H9 (cell line): ENCODE measurements at regions not wholly inside any gene's neighbourhood (a gene's known extent, or its start where the extent isn't known, plus 50 kb on each side); places are given as distances from the start of the nearest gene placed in this dataset.

Experiments
- DNase-seq: peaks from one replicate; pipeline ENCODE4 v3.0.0-alpha.2; 2017
- H2AFZ ChIP-seq: one replicate; pipeline ENCODE4 v1.6.1; 2013; ENCODE audit warnings: mild to moderate bottlenecking, low read length, control low read depth, moderate library complexity
- H2AK5ac ChIP-seq: 2 replicates; pipeline ENCODE4 v1.6.1; 2013; ENCODE audit warnings: low read length, control low read depth, mixed read lengths; ENCODE audit not compliant: insufficient read length
- H2BK120ac ChIP-seq: one replicate; pipeline ENCODE4 v1.6.1; 2013; ENCODE audit warnings: low read depth, mild to moderate bottlenecking, low read length, control low read depth, inconsistent platforms; ENCODE audit not compliant: poor library complexity, severe bottlenecking
- H2BK12ac ChIP-seq: 2 replicates; pipeline ENCODE4 v1.6.1; 2013; ENCODE audit warnings: low read length, control low read depth, mixed read lengths, low read depth; ENCODE audit not compliant: insufficient read length
- H2BK15ac ChIP-seq: 2 replicates; pipeline ENCODE4 v1.6.1; 2013; ENCODE audit warnings: low read depth, low read length, control low read depth
- H2BK20ac ChIP-seq: one replicate; pipeline ENCODE4 v1.6.1; 2013; ENCODE audit warnings: low read depth, mild to moderate bottlenecking, low read length, control low read depth, inconsistent platforms; ENCODE audit not compliant: poor library complexity, severe bottlenecking
- H2BK5ac ChIP-seq: 2 replicates; pipeline ENCODE4 v1.6.1; 2013; ENCODE audit warnings: low read length, control low read depth, mixed read lengths; ENCODE audit not compliant: insufficient read length
- H3K14ac ChIP-seq: 2 replicates; pipeline ENCODE4 v1.6.1; 2013; ENCODE audit warnings: low read length, control low read depth; ENCODE audit not compliant: insufficient read depth
- H3K18ac ChIP-seq: 2 replicates; pipeline ENCODE4 v1.6.1; 2013; ENCODE audit warnings: low read depth, mild to moderate bottlenecking, mixed read lengths, low read length, control low read depth; ENCODE audit not compliant: insufficient read length
- H3K23ac ChIP-seq: 2 replicates; pipeline ENCODE4 v1.6.1; 2013; ENCODE audit warnings: low read length, control low read depth, mixed read lengths, low read depth; ENCODE audit not compliant: insufficient read length
- H3K23me2 ChIP-seq: 2 replicates; pipeline ENCODE4 v1.6.1; 2013; ENCODE audit warnings: low read depth, mild to moderate bottlenecking, mixed read lengths, low read length, control low read depth; ENCODE audit not compliant: insufficient read length, poor library complexity, severe bottlenecking
- H3K27ac ChIP-seq: 2 replicates; pipeline ENCODE4 v1.5.1; 2013; ENCODE audit warnings: low read length, control low read depth, mixed read lengths, low read depth; ENCODE audit not compliant: insufficient read length
- H3K27me3 ChIP-seq: 2 replicates; pipeline ENCODE4 v1.6.1; 2013; ENCODE audit warnings: low read length, control low read depth, inconsistent platforms; ENCODE audit not compliant: insufficient read depth
- H3K4ac ChIP-seq: 2 replicates; pipeline ENCODE4 v1.6.1; 2013; ENCODE audit warnings: low read depth, mild to moderate bottlenecking, control low read depth, inconsistent platforms, low read length, moderate library complexity
- H3K4me1 ChIP-seq: 2 replicates; pipeline ENCODE4 v1.6.1; 2013; ENCODE audit warnings: low read length, control low read depth, inconsistent platforms; ENCODE audit not compliant: insufficient read depth
- H3K4me2 ChIP-seq: 2 replicates; pipeline ENCODE4 v1.6.1; 2013; ENCODE audit warnings: low read length, control low read depth, mixed read lengths; ENCODE audit not compliant: insufficient read length, insufficient read depth
- H3K56ac ChIP-seq: 2 replicates; pipeline ENCODE4 v1.6.1; 2013; ENCODE audit warnings: low read depth, mild to moderate bottlenecking, mixed read lengths, low read length, control low read depth; ENCODE audit not compliant: insufficient read length
- H3K79me1 ChIP-seq: 2 replicates; pipeline ENCODE4 v1.6.1; 2013; ENCODE audit warnings: low read depth, mild to moderate bottlenecking, moderate library complexity, low read length, control low read depth, inconsistent platforms; ENCODE audit not compliant: insufficient read depth, poor library complexity, severe bottlenecking
- H3K79me2 ChIP-seq: 2 replicates; pipeline ENCODE4 v1.6.1; 2013; ENCODE audit warnings: low read length, control low read depth, inconsistent platforms; ENCODE audit not compliant: insufficient read depth
- H3K9ac ChIP-seq: 2 replicates; pipeline ENCODE4 v1.6.1; 2013; ENCODE audit warnings: low read length, control low read depth, mixed read lengths; ENCODE audit not compliant: insufficient read length; ENCODE audit errors: extremely low read depth
- H3K9me3 ChIP-seq: one replicate; pipeline ENCODE4 v1.6.1; 2013; ENCODE audit warnings: low read depth, low read length, inconsistent platforms; ENCODE audit not compliant: control insufficient read depth
- H3T11ph ChIP-seq: one replicate; pipeline ENCODE4 v1.6.1; 2013; ENCODE audit warnings: mild to moderate bottlenecking, low read length, control low read depth, inconsistent platforms
- H4K20me1 ChIP-seq: one replicate; pipeline ENCODE4 v1.6.1; 2013; ENCODE audit not compliant: control insufficient read depth, insufficient read length, insufficient read depth
- H4K5ac ChIP-seq: 2 replicates; pipeline ENCODE4 v1.6.1; 2013; ENCODE audit warnings: low read depth, mild to moderate bottlenecking, mixed read lengths, low read length, control low read depth; ENCODE audit not compliant: insufficient read length
- H4K8ac ChIP-seq: replicated peaks from 2 replicates; pipeline ENCODE4 v1.6.1; 2013; ENCODE audit warnings: low read length, control low read depth, mixed read lengths, low read depth; ENCODE audit not compliant: insufficient read length
- H4K91ac ChIP-seq: 2 replicates; pipeline ENCODE4 v1.6.1; 2013; ENCODE audit warnings: low read depth, mild to moderate bottlenecking, moderate library complexity, mixed read lengths, low read length, control low read depth; ENCODE audit not compliant: insufficient read length
- H3K27ac Mint-ChIP-seq, 3 experiments: 2 replicates in 2 of 3; 3 replicates in 1 of 3; pipeline ENCODE4 v1.8.0; 2020 to 2021; ENCODE audit warnings: mixed read lengths in 3 of 3, mild to moderate bottlenecking in 1 of 3, moderate library complexity in 1 of 3
- H3K27me3 Mint-ChIP-seq: 2 replicates; pipeline ENCODE4 v1.8.0; 2021; ENCODE audit warnings: low read depth, mild to moderate bottlenecking, moderate library complexity, mixed read lengths
- H3K36me3 Mint-ChIP-seq, 3 experiments: 2 replicates in 2 of 3; 3 replicates in 1 of 3; pipeline ENCODE4 v1.8.0; 2020 to 2021; ENCODE audit warnings: low read depth in 3 of 3, mixed read lengths in 3 of 3; ENCODE audit not compliant: insufficient read depth in 1 of 3
- H3K4me1 Mint-ChIP-seq, 2 experiments: 2 replicates each; pipeline ENCODE4 v1.8.0; 2020; ENCODE audit warnings: mixed read lengths in 2 of 2
- H3K4me3 Mint-ChIP-seq, 2 experiments: 2 replicates in 1 of 2; 3 replicates in 1 of 2; pipeline ENCODE4 v1.8.0; 2020 to 2021; ENCODE audit warnings: mild to moderate bottlenecking in 2 of 2, mixed read lengths in 2 of 2, moderate library complexity in 1 of 2
- H3K9me3 Mint-ChIP-seq, 2 experiments: 2 replicates in 1 of 2; 3 replicates in 1 of 2; pipeline ENCODE4 v1.8.0; 2020; ENCODE audit warnings: mild to moderate bottlenecking in 2 of 2, mixed read lengths in 2 of 2, moderate library complexity in 1 of 2
- CTCF ChIP-seq: fragments of 200-600 bp; sonication (generic); conservative IDR thresholded peaks from 3 replicates; pipeline ENCODE4 v1.8.0; 2021; ENCODE audit warnings: antibody characterized with exemption, mild to moderate bottlenecking
- WGBS: extraction: QIAGEN DNeasy Blood & Tissue Kit; methylation state at CpG from one replicate; pipeline ENCODE4 v1.1.7; 2013; ENCODE audit warnings: missing lambda C conversion rate, low lambda C conversion rate, mixed read lengths; ENCODE audit not compliant: insufficient read length; ENCODE audit errors: extremely low coverage; 5-methylcytosine and 5-hydroxymethylcytosine counted together

DNA sequence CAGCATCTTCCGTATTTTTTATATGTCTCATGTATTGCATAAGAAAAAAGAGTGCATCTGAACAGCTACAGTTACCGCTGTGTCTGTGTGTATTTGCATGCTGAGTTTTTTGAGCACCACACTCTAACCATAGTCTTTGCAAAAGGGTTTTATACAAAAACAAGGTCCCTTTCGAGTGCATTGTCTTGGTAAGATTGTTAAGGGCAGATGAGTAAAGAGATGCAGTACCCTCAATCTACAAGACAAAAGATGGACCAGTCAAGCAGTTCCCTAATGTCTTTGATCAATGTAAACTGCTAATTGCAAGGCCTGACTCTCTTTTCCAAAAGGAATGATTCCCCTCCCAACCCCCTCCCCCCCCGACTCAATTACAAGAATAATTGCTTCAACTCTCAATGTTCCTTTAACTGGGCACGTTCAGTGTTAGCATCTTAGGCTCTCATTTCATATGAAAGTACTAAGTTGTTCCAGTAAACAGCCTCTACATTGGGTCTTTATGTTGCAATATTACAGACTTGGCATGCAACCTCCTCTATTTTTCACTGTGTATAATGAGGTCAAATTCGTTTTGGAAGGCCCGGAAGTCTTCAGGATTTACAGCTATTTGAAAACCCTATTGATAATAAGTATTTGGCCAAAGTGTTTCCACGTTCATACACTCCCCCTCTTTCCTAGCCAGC, 471.4 kb upstream of the RBFOX1 start:
- H3K18ac ChIP-seq, result no peak overlapping the region
- H2AFZ ChIP-seq, result no peak overlapping the region
- H2BK20ac ChIP-seq, result no peak overlapping the region
- DNase-seq, result peak; percentile 32
- H2BK15ac ChIP-seq, result no peak overlapping the region
- peaks cover 58% of the 10 kb centered on the region for H3K27me3 ChIP-seq
- H3K27ac ChIP-seq, result no peak overlapping the region
- peaks cover 29 to 40% of the 10 kb centered on the region in 2 experiments for H3K4me1 Mint-ChIP-seq
- H3K23me2 ChIP-seq, result no peaks in the 10 kb centered on the region
- no peak overlapping the region for H2BK120ac ChIP-seq
- no CpG with 5 or more reads among the region's 8 CpGs for WGBS
- H3K79me2 ChIP-seq, result no peaks in the 10 kb centered on the region
- peaks cover 97% of the 10 kb centered on the region for H3K27me3 Mint-ChIP-seq
- H3K36me3 Mint-ChIP-seq, result no peaks in the 10 kb centered on the region
- no peak overlapping the region for H4K8ac ChIP-seq
- no peak overlapping the region for H4K5ac ChIP-seq
- no peak overlapping the region for H3K27ac Mint-ChIP-seq
- H3K4me3 Mint-ChIP-seq, result peak overlapping the region in 1 of 2 experiments; percentile 33; a peak in 2 of 5 replicates
- no peak overlapping the region for H3K14ac ChIP-seq
- no peaks in the 10 kb centered on the region for H3K79me1 ChIP-seq
- H3K9ac ChIP-seq, result no peak overlapping the region
- H3K4me2 ChIP-seq, result no peak overlapping the region
- no peak overlapping the region for H3T11ph ChIP-seq
- H2AK5ac ChIP-seq, result no peak overlapping the region
- H4K91ac ChIP-seq, result no peak overlapping the region
- H3K23ac ChIP-seq, result no peak overlapping the region
- H3K9me3 Mint-ChIP-seq, result no peaks in the 10 kb centered on the region; a peak in 1 of 5 replicates
- H3K56ac ChIP-seq, result no peak overlapping the region
- 0 out of 2 replicates have a peak, but pooled peaks cover 3% of the 10 kb centered on the region for H3K4me1 ChIP-seq
- no peak overlapping the region for H2BK12ac ChIP-seq
- no peaks in the 10 kb centered on the region for H3K9me3 ChIP-seq
- H2BK5ac ChIP-seq, result no peak overlapping the region
- H3K4ac ChIP-seq, result no peak overlapping the region
- no peak for TF ChIP-seq CTCF
- no peaks in the 10 kb centered on the region for H4K20me1 ChIP-seq
